HG03103 (cell line): ENCODE measurements at regions not wholly inside any gene's neighbourhood (a gene's known extent, or its start where the extent isn't known, plus 50 kb on each side); places are given as distances from the start of the nearest gene placed in this dataset.
"Not testable (repeated sequence)": the region's sequence is repeated elsewhere in the genome, so short reads cannot be mapped to it uniquely, and the experiment has no call there.

ENCODE experiments used
- ATAC-seq: cut with Tn5 transposase; IDR thresholded peaks from one replicate; pipeline ENCODE4 v1.9.1; 2021; ENCODE audit warnings: low read depth; ENCODE audit not compliant: unreplicated experiment

DNA sequence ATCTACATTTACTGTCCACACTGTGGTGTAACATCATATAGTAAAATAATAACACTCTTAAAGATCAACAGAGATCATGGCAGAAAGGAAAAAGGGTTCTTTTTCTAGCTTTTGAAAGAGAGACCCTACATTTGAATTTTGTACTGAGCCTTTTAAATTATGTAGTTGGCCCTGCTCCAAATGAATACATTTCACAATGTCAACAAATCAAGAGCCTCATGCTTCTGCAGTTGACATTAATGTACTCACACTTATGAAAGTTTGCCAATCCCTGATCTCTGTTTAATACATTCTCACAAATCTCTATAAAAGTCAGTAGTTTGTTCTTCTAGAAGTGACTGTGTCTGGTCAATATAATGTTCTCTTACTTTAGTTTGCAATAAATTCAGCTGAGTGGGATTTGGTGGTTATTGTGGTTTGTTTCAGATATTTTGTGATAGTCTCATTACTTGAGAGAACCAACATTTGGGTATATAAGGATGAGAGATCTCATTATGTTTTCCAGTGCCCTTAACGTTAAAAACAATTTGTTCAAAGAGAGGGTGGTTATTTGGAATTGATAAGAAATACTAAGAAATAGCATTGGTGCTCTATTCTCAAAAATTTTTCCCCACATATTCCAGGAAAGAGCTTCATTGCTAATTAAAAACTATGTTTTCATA is 277.8 kb upstream of the FTMT start:
- no peak for ATAC-seq

DNA sequence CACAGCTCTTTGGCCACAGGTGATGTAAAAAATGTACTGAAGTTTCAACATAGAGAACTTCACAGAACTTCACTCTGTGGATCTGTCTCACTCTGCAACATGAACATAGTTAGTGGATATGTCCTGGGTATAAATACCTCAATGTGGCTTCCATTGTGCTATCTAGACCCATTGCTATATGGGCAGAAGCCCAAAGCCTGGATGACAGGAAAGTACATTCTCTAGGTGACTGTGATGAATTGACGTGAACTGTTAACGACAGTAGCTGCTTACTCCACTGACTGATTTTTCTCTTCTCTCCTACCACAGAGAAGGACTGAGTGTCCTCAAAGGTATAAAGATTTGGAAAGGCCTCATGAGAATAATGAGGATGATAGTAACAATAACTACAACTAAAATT is 270.1 kb upstream of the FTMT start:
- ATAC-seq: no peak

DNA sequence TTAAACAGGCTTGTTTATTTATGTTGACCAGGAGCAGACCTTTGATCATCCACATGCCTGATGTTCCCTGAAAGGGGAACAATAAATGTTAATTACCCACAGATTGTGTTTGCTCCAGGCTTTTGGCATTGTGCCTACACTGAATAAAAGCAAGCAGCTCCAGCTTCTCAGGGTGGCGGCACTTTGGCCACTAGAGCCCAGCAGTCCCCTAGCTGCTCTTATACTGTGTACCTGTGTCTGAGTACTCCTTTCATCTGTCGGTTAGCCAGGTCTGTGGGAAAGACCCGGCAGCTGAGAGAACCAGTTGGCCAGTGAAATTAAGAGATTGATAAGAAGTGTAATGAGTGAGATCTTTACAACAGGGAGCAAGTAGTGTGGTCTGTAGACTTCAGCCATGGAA is 254.8 kb upstream of the FTMT start:
- no peak for ATAC-seq

DNA sequence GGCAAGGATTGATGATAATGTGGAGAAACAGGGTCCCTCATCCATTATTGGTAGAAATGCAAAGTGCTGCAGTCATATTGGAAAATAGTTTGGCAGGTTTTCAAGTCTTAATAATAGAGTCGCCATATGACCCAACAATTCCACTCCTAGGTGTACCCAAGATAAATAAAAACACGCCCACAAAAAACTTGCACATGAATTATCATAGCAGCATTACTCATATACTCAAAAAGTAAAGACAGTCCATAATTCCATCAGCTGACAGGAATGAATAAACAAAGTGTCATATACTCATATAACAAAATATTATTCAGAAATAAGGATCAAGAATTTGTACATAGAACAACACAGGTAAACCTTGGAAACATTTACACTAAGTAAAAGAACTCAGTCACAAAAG is 242.9 kb upstream of the FTMT start:
- no peak for ATAC-seq

DNA sequence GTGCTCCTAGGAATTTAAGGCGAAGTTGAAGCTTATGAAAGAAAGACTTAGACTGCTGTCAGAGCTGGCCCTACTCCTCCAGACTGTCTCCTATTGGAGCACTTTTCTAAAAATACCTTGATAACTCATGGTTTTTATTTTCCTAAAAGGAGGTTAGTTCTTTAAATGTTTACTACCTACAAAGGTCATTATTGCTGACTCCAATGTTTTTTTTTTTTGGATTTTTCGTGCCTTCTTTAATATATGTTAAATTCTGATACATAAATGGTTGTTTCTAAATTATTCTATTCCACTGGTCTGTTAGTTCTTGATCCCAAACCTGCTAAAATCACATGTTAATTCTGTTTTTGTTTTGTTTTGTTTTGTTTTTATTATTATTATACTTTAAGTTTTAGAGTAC is 227.6 kb upstream of the FTMT start:
- no peak for ATAC-seq

DNA sequence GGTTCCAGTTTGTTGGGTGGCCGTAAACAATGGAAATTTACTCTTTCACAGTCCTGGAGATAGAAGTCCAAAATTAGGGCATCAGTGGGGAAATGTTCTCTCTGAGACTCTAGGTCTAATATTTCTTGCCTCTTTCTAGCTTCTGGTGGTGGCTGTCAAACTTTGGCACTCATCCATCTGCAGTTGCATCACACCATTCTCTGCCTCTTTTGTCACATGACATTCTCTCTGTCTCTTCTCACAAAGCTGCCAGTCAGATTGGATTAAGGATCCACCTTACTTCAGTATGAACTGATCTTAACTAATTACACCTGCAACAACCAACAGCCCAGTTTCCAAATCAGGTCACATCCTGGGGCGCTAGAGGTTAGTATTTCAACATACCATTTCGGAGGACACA is 222.9 kb upstream of the FTMT start:
- ATAC-seq: no peak

DNA sequence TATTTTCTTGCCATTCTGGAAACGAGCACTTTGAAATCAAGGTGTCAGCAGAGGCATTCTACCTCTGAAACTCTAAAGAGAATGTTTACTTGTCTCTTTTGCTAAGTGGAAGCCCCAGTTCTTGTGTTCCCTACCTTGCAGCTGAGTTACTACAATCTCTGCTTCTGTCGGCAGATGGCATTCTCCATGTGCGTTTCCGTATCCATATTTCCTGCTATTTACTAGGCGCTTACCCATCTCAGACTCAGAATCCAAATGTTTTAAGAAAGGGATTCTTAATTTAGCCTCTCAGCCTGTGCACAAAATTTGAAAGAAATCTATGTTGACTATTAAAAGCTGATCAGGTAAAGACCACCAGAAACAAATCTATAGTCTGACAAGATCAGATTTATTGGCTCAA is 221.3 kb upstream of the FTMT start:
- ATAC-seq: no peak

DNA sequence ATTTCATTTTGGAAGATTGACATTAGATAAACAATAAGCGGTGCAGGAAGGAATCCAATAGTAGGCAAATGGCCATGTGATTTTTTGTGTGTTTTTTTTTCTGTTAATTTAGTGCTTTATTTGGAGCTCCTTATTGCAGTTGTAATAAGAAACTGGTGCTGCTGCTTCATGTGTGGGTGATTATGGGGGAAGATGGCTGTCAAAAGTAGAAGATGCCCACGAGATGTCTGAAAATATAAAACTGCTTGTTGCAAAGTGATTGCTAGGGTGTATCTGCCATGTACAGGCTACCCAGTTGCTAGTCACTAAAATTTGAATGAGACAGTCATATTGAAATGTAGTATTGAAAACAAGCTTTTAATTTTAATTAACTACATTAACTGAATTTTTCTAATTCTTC is 216.7 kb upstream of the FTMT start:
- no peak for ATAC-seq

DNA sequence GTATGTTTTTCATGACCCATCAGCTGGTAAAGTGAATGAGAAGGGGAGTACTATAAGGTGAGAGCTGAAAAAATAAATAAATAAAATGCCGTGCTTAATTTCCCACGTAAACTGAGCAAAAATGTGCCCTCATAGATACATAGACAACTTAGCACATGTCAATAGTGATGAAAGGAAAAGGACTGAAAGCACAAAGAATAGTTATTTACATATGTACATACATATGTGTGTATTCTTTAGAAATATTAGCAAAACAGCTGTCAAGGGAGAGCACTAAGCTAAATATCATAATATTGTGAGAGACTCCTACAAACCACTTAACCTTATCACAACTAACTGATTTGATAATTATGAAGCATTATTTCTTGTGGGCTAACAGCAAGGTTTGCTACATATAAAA is 213.6 kb upstream of the FTMT start:
- no peak for ATAC-seq

DNA sequence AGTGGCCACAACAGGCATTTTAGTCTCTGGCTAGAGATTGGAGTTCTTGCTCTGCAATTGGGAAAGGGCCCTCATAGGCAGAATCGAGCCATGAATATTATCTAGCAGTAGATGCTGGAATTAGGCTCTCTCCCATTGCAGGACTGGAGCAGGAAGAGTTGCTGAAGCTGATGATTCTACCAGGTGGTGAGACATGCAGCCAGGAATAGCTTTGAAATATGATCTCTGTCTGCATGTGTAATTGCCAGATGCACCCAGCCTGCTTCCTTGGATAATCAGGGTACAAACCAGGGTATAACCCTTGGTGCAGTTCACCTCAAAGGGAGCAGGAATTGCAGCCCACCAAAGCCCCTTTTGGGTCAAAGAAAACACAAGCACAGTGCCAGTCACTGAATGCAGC is 211.4 kb upstream of the FTMT start:
- ATAC-seq: no peak

DNA sequence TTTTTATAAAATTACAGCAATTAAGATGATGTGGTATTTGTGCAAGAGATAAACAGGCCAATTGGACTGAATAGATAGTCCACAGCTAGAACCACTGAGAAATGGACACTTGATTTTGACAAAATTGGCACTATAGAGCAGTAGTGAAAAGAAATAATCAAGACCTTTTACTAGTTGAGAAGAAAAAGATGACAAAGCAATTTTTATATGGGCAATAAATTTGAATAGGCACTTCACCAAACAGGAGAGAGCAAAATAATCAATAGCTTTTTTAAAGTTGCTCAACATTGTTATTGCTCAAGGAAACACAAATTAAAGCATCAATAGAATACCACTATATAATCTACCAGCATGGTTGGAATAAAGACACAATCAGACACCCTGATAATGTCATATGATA is 193.5 kb upstream of the FTMT start:
- ATAC-seq: no peak

DNA sequence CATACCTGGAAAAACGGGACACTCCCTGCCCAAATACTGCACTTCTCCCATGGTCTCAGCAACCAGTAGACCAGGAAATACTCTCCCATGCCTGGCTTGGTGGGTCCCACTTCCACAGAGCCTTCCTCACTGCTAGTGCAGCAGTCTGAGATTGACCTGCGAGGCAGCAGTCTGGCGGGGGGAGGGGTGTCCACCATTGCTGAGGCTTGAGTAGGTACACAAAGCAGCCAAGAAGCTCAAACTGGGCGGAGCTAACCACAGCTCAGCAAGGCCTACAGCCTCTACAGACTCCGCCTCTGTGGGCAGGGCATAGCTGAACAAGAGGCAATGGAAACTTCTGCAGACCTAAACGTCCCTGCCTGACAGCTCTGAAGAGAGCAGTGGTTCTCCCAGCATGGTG is 191.5 kb upstream of the FTMT start:
- no peak for ATAC-seq

DNA sequence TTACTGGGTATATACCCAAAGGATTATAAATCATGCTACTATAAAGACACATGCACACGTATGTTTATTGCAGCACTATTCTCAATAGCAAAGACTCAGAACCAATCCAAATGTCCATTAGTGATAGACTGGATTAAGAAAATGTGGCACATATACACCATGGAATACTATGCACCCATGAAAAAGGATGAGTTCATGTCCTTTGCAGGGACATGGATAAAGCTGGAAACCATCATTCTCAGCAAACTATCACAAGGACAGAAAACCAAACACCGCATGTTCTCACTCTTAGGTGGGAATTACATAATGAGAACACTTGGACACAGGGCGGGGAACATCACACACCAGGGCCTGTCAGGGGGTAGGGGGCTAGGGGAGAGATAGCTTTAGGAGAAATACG is 186.1 kb upstream of the FTMT start:
- ATAC-seq: not testable (repeated sequence)

DNA sequence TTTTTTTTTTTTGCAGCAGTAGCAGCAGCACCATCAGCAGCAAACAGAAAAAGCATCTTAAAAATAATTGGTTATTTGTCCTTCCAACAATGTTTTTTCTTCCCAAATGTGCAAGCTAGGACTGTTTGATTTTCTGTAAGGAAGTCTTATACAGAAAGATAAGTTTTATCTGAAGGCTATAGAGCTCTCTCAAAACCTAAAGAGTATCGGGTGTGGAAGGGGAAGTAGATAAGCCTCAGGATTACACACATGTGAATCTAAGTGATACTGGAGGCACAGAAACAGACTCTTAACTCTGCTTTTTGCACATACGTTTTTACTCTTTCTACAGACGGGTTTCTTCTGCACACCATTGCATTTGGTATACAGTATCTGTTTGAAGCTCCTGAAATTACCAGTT is 184.4 kb upstream of the FTMT start:
- no peak for ATAC-seq

DNA sequence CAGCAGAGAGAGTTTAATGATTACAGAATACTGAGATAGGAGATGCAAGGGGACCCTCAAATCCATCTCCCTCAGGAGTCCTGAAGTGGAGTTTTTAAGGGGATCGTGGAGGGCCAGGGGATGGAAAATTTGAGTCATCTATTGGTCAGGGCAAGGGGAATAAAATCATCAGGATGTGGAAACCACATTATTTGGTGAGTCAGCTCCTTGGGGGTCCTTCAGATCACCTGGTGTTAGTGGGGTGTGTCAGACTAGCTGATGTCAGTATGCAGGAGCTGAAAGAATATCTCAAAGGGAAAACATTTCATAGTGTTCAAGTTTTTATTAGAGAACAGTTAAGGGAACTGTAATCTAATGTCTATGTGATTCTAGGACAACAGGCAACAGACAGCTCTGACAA is 183.0 kb upstream of the FTMT start:
- ATAC-seq: no peak

DNA sequence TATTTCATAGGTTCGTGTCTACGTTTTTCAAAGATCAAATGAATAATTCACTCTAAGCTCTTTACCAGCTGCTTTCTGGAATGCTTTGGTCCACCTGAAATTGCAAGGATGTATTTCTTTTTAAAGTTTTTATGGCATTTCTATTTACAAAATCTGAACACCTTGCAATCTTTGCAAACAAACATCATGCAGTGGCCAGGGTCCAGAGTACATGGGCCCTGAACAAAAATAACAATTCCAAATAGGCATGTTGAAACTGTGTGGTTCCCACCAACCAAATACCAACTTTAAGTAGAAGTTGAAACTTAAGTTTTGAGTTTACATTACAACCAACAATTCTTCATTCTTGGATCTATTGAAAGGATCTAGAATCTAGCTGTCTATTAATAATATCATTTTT is 180.1 kb upstream of the FTMT start:
- ATAC-seq: no peak

DNA sequence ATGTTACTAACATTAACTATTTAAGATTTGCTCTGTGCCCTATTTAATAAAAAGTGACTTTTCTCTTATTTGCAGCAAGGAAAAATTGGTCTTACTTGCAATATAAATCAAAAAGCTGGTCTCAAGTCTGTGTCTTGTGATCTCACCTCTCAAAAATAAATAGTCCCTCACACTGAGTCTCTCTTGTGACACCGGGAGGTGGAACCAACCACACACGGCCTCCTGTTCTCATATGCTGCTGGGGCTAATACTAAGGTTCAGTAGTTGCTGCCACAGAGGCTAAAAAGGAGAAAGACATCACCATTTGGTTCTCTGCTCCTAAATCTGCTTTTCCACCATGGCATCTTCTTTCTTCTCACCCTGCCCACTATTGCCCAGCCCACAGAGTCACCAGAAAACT is 175.8 kb upstream of the FTMT start:
- no peak for ATAC-seq

DNA sequence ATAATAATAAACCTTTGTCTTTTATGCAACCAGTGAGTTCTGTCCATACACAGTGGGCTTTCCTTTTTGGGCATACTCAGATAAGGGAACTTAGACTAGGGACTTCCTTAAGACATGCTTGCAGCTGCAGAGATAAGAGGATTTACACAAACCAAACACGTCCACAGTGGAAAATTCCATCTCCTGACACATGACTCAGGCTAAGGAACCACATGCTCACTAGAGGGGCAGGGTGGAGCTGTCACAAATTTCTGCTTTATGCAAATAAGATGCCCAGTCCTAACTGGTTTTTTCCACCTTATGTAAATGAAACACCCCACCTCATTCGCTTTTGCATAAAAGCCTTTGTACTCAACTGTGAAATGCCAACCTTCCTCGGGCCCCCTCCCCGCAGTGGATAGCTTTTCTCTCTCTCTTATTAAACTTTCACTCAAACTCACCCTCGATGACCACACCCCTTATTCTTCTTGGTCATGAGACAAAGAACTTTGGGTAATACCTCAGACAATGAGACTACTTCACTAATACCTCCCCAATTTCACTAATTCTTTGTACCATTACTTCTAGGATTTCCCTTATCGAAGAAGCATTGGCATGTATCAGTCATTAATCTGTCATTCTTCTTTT is 170.3 kb upstream of the FTMT start:
- ATAC-seq: no peak

DNA sequence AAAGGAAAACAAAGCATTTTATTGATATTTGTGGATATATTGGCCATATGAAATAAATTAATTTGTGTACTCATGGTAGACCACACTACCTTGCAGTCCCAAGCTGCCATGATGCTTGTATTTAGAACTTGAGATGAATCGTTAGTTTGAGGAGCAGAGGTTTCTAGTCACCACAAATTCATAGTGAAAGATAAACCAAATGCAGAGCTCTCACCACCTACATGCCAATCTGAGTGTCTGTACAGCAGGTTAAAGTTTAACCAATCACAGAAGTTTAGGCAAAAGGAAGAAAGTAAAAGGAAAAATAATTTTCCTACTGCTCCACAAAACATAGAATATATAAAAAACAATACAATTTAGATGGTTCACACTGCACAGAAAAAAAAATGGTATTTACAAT is 163.6 kb upstream of the FTMT start:
- no peak for ATAC-seq

DNA sequence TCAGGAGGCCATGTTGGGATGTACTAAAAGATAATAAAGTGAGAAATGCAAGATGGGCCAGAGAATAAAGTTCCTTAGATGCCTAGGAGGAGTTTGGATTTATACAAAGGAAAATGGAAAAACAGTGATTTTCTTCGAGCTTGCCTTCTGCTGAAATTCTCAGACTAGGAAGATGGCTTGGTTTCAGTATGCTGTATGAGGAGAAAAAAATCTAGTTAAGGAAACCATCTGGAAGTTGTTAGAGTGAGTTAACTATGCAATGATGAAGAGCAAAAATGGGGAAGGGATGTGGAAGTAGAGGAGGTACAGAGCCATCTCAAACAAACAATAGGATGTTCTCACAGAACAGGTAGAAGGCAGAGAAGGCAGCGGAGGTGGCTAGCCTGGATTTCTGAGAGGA is 162.9 kb upstream of the FTMT start:
- no peak for ATAC-seq

DNA sequence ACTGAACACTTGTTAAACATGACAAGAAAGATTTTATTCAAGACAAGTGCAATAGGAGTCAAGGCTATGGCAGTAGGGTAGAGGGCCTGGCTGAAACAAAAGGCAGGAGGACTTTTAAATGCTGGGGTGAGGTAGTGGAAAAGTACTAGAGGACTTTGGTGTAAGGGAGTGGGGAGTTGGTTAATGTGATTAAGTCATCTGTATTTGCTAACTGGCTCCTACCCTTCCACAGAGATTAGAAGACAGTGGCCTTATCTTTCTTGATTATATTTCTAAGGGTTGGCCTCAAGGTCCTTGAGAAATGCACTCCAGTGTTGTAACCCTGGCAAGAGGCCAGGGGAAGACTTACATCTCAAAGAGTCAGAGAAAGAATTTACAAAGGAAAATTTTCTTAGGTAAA is 160.2 kb upstream of the FTMT start:
- ATAC-seq: no peak

DNA sequence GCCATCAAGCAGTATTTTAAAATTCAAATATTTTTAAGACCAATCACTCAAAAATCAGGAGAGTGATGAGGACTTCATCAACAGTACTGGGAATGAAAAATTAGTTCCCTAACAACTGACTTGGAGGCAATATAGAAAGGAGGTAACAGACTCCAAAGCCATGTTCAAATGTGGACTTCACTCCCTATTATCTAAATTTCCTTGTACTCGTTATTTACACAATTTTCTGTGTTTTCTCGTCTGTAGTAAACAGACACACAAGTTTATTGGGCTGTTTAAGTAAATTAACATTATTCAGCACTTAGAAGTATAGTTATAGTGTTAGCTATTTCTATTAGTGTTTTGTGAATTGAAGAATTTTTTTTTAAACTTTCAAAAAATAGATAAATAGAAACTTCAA is 159.5 kb upstream of the FTMT start:
- ATAC-seq: no peak

DNA sequence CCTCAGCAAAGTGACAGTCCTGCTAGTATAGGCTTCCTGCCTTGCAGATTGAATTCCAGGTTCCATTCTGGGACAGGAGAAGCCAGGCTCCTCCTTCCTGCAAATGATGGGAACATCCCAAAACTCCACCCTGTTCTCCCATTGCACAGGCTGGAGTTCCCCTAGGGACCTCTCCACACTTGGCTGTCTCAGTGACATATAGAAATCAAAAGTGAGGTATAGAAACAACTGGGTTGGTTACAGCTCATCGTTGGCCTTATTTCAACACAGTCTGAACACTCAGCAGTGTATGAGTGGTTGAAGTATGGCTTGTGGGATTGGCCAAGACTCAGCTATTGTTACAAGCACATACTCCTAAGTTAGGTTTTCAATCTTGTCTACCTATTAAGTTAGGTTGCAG is 157.8 kb upstream of the FTMT start:
- ATAC-seq: no peak
